NCI-H345 (cell line): ENCODE measurements at regions not wholly inside any gene's neighbourhood (a gene's known extent, or its start where the extent isn't known, plus 50 kb on each side); places are given as distances from the start of the nearest gene placed in this dataset.
"Not testable (repeated sequence)": the region's sequence is repeated elsewhere in the genome, so short reads cannot be mapped to it uniquely, and the experiment has no call there.

Experiments
- DNase-seq: peaks from one replicate; lab custom pipeline; 2025; lab: John Stamatoyannopoulos, UW

GRCh38 chr4:116320859-116321258 is 764.5 kb downstream of the TRAM1L1 start:
- DNase-seq = no peak

GRCh38 chr4:116303736-116304188 is 781.6 kb downstream of the TRAM1L1 start:
- DNase-seq = no peak

DNA sequence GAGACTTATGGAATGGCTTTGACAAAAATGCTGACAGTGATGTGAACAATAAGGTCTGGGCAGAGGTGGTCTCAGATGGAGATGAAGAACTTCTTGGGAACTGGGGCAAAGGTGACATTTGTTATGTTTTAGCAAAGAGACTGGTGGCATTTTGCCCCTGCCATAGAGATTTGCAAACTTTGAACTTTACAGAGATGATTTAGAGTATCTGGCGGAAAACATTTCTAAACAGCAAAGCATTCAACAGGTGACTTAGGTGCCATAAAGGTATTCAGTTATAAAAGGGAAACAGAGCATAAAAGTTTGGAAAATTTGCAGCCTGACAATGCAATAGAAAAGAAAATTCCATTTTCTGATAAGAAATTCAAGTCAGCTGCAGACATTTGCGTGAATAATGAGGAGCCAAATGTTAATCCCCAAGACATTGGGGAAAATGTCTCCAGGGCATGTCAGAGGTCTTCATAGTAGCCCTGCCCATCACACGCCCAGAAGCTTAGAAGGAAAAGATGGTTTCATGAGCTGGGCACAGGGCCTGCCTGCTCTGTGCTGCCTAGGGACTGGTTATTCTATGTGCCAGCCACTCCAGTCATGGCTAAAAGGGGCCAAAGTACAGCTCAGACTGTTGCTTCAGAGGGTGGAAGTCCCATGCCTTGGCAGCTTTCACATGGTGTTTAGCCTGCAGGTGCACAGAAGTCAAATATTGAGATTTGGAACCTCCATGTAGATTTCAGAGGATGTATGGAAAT is 782.2 kb downstream of the TRAM1L1 start:
- DNase-seq = no peak

DNA sequence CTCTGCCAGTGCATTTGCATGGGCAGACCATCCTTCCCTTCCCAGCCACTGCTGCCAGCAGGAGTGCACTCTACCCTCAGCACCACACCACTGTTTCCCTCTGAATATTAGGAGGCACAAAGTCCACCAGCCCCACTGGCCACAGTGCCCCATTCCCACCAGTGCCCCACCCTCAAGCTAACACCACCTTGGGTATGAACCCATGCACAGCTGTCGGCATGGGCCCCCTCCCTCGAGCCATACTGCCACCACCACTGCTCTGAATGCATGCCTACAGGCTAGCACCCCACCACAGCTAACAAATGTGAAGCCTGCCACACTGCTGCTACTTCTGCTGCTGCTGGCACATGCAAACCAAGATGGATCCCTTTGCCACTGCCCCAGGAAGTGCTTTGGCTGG is 810.4 kb downstream of the TRAM1L1 start:
- no peak for DNase-seq

- no peak for DNase-seq
Observed at GRCh38 chr4:116272336-116272735, 813.0 kb downstream of the TRAM1L1 start.

DNA sequence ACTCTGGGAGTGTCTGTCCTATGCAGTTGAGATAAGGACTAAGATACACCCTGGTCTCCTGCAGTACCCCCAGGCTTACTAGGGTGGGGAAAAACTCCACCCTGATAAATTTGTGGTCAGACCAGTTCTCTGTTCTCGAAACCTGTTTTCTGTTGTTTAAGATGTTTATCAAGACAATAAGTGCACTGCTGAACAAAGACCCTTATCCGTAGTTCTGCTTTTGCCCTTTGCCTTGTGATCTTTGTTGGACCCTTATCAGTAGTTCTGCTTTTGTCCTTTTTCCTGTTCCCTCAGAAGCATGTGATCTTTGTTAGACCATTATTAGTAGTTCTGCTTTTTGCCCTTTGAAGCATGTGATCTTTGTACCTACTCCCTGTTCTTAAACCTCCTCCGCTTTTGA is 824.4 kb downstream of the TRAM1L1 start:
- not testable (repeated sequence) for DNase-seq

- no peak for DNase-seq
Observed at GRCh38 chr4:116244771-116245170, 840.6 kb downstream of the TRAM1L1 start.

- DNase-seq = no peak
Observed at GRCh38 chr4:116243431-116243830, 841.9 kb downstream of the TRAM1L1 start.

DNA sequence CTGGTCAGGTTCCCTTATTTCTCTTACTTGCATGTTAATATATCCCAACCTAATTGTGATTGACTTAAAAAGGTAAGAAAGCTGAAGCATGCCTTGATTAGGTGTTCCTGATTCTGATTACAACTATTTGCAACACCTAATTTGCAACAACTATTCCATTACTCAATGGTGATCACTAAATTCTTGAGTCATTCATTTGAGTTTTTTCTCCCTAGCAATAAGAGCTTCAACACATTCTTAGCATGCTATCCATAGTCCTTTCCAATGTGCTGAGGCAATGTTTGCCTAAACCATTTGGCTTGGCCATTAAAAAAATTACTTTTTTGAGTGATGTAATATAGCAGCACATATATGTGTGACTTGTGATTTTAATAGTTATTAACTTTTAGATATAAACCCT is 851.4 kb downstream of the TRAM1L1 start:
- DNase-seq = no peak

DNA sequence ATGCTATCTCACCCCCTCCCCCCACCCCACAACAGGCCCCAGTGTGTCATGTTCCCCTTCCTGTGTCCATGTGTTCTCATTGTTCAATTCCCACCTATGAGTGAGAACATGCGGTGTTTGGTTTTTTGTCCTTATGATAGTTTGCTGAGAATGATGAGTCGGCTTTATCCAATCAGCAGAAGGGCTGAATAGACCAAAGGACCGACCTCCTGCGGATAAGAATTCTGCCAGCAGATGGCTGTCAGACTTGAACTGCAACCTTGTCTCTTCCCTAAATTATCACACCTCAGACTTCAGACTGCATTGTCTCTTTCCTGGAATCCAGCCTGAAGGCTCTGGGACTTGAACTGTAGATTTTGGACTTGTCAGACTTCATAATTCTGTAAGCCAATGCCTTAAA is 853.4 kb downstream of the TRAM1L1 start:
- not testable (repeated sequence) for DNase-seq

DNA sequence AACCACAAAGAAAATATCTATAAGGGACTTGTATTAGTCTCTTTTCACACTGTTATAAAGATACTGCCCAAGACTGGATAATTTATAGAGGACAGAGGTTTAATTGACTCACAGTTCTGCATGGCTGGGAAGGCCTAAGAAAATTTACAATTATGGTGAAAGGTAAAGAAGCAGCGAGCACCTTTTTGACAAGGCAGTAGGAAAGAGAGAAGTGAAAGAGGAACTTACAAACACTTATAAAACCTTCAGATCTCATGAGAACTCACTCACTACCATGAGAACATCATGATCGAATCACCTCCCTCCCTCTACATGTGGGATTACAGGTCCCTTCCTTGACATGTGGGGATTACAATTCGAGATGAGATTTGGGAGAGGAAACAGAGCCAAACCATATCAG is 856.0 kb downstream of the TRAM1L1 start:
- DNase-seq = no peak

GRCh38 chr4:116223040-116223732 is 862.2 kb downstream of the TRAM1L1 start:
- DNase-seq = no peak

DNA sequence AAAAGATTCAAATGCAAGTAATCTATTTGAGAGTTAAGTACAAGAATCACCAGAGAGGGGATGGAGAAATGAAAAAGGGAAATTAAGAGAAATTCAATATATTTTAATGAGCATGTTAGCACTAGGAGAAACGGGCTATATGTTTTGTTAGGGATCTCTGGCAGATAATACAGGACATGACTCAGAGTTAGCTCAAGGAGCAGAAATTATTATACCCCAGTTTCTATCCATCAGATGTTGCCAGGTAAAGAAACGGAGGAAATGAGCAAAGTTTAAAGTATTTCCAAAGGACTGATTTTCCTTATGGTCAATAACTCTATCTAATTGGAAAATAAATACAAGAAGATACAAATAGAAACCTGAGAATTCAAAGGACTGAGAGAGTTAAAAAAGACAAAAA is 867.6 kb downstream of the TRAM1L1 start:
- DNase-seq = no peak

DNA sequence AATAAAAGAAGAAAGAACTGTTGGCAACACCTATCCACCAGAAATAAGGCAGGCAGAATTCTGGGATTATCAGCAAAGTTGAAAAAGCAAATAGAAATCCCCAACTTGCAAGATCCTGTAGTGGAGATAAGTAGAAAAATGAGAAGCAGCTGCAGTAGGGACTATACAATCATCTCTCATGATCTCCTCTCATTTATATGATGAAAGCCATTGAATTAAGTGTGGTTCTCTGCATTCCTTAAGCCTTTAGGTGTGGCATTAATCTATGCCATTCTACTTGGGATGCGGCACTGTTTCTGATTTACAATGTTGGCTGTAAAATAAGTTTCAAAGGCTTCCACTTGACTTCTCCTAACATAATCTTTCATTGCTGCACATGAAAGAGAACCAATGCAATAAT is 869.8 kb downstream of the TRAM1L1 start:
- DNase-seq = no peak

GRCh38 chr4:116202524-116202923 is 882.9 kb downstream of the TRAM1L1 start:
- DNase-seq = no peak

- no peak for DNase-seq
Observed at GRCh38 chr4:116197317-116197809, 888.0 kb downstream of the TRAM1L1 start.

DNA sequence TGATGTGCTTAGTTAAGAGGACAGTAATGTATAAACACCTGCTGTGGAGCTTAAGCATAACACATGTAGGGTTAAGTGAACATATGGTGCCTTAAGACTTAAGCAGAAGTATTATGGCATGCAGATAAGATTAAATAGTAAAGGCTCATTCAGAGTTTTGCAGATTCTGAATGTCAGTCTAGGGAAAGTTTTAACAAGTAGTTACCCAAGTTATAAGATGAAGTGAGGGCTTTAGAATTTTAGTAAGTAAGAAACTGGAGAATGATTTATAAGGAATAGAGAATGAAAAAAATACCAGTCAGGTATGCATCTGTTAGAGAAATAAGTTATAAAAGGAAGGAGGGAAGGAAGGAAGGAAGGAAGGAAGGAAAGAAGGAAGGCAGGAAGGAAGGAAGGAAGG is 902.1 kb downstream of the TRAM1L1 start:
- DNase-seq = no peak

- peak; percentile 41 for DNase-seq
Observed at GRCh38 chr4:116180157-116180601, 905.2 kb downstream of the TRAM1L1 start.

GRCh38 chr4:116151371-116151770 is 934.0 kb downstream of the TRAM1L1 start:
- DNase-seq = not testable (repeated sequence)

DNA sequence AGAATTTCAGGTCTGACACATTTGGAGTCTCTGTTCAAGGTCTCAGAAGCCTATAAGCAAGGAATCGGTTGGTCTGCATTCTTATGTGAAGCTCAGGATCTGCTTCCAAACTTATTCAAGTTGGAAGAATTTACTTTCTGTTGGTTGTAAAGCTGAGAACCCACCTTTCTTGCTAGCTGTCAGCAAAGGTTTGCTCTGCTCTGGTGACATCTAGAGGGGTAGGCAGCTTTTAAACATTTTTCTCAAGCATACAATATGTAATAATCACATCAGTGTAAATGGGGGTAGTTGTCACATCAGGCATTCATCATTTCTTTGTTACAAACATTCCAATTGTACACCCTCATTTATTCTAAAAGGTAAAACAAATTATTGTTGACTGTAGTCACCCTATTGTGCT is 935.2 kb downstream of the TRAM1L1 start:
- DNase-seq = no peak

DNA sequence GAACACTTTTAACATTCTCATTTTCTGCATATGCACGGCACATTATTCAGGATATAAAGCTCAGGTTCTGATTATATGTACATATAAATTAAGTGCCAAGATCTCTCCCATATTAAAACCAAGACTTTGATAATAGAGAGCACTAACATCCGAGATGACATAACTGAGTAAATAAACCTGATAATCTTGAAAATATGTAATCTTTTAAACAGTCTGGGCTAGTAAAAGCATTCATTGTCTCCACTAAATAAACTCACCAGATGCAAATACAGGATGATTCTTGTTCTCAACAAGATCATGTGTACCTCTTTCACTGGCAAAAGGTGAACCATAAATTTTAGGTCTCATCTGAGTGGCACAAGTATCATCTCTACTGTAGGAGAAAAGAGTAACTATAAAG is 942.2 kb downstream of the TRAM1L1 start:
- DNase-seq = no peak

DNA sequence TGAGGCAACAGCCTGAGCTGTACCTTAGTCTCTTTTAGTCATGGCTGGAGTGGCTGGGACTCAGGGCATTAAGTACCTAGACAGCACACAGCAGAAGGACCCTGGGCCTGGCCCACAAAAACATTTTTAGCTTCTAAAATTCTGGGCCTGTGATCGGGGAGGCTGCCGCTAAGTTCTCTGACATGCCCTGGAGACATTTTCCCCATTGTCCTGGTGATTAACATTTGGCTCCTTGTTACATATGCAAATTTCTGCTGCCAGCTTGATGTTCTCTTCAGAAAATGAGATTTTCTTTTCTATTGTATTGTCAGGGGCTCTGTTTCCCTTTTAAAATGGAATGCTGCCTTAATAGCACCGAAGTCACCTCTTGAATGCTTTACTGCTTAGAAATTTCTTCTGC is 952.4 kb downstream of the TRAM1L1 start:
- no peak for DNase-seq

DNA sequence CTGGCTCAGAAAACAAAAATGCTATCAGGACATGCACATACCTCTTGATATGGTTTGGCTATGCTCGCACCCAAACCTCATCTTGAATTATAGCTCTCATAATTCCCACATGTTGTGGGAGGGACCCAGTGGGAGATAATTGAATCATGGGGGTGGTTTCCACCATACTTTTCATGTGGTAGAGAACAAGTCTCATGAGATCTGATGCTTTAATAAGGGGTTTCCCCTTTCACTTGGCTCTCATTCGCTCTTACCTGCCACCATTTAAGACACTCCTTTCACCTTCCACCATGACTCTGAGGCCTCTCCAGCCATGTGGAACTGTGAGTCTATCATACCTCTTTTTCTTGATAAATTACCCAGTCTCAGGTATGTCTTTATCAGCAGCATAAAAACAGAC is 958.6 kb downstream of the TRAM1L1 start:
- no peak for DNase-seq
